GM20431 (cell line): ENCODE measurements at regions not wholly inside any gene's neighbourhood (a gene's known extent, or its start where the extent isn't known, plus 50 kb on each side); places are given as distances from the start of the nearest gene placed in this dataset.

Source experiments
- in situ Hi-C: fragments of 300-500 bp; cut with MseI, MboI; formaldehyde crosslinking; loops from one replicate; pipeline ENCODE4 v1.15.0; 2020; ENCODE audit warnings: low sequenced_read_pairs; ENCODE audit not compliant: unreplicated experiment

- in situ Hi-C loops: no loop called here
These were observed 127.8 kb upstream of the SSTR1 start for GRCh38 chr14:38079886-38080285.

GRCh38 chr14:38080696-38081095, 127.0 kb upstream of the SSTR1 start:
- in situ Hi-C loops: no loop called here

- in situ Hi-C loops: no loop called here
These were observed 124.7 kb upstream of the SSTR1 start for GRCh38 chr14:38083039-38083438.

- in situ Hi-C loops: no loop called here
These were observed 118.6 kb upstream of the SSTR1 start for GRCh38 chr14:38089123-38089522.

GRCh38 chr14:38090506-38090905, 117.2 kb upstream of the SSTR1 start:
- in situ Hi-C loops: no loop called here

GRCh38 chr14:38098074-38098836, 109.4 kb upstream of the SSTR1 start:
- in situ Hi-C loops: no loop called here

GRCh38 chr14:38101679-38102078, 106.0 kb upstream of the SSTR1 start:
- in situ Hi-C loops: no loop called here

GRCh38 chr14:38103542-38104225, 104.0 kb upstream of the SSTR1 start:
- in situ Hi-C loops: no loop called here

GRCh38 chr14:38105106-38105702, 102.5 kb upstream of the SSTR1 start:
- in situ Hi-C loops: no loop called here

- in situ Hi-C loops: no loop called here
These were observed 100.5 kb upstream of the SSTR1 start for GRCh38 chr14:38107216-38107631.

- in situ Hi-C loops: no loop called here
These were observed 99.0 kb upstream of the SSTR1 start for GRCh38 chr14:38108681-38109080.

- in situ Hi-C loops: no loop called here
These were observed 97.4 kb upstream of the SSTR1 start for GRCh38 chr14:38110258-38110657.

- in situ Hi-C loops: no loop called here
These were observed 96.7 kb upstream of the SSTR1 start for GRCh38 chr14:38111046-38111445.

- in situ Hi-C loops: no loop called here
These were observed 94.2 kb upstream of the SSTR1 start for GRCh38 chr14:38113546-38113945.

GRCh38 chr14:38116895-38117294, 90.8 kb upstream of the SSTR1 start:
- in situ Hi-C loops: no loop called here

GRCh38 chr14:38120109-38120508, 87.6 kb upstream of the SSTR1 start:
- in situ Hi-C loops: no loop called here

GRCh38 chr14:38121320-38122020, 86.2 kb upstream of the SSTR1 start:
- in situ Hi-C loops: no loop called here

- in situ Hi-C loops: no loop called here
These were observed 85.5 kb upstream of the SSTR1 start for GRCh38 chr14:38122241-38122640.

GRCh38 chr14:38124506-38124905, 83.2 kb upstream of the SSTR1 start:
- in situ Hi-C loops: no loop called here

- in situ Hi-C loops: no loop called here
These were observed 82.1 kb upstream of the SSTR1 start for GRCh38 chr14:38125481-38126037.
